GM23338 (cell line): ENCODE measurements at regions not wholly inside any gene's neighbourhood (a gene's known extent, or its start where the extent isn't known, plus 50 kb on each side); places are given as distances from the start of the nearest gene placed in this dataset.

ENCODE experiments used
- ATAC-seq: fragments of 200-7000 bp; cut with Tn5 transposase; 3 replicates; pipeline ENCODE4 v1.9.1; 2020
- DNase-seq: peaks from one replicate; pipeline ENCODE4 v3.0.0-alpha.2; 2015; ENCODE audit warnings: low spot score
- H2AFZ ChIP-seq: fragments of 200-600 bp; sonication (generic); 2 replicates; pipeline ENCODE4 v1.8.0; 2016; ENCODE audit warnings: antibody characterized with exemption, mild to moderate bottlenecking, moderate library complexity
- H3F3A ChIP-seq: fragments of 200-600 bp; sonication (generic); replicated peaks from 2 replicates; pipeline ENCODE4 v1.8.0; 2017; ENCODE audit warnings: antibody characterized with exemption, mixed run types, low read depth
- H3K27ac ChIP-seq: fragments of 200-600 bp; sonication (generic); 2 replicates; pipeline ENCODE4 v1.6.1; 2016; ENCODE audit warnings: low read depth
- H3K27me3 ChIP-seq: fragments of 200-600 bp; sonication (generic); 2 replicates; pipeline ENCODE4 v1.8.0; 2016; ENCODE audit warnings: mild to moderate bottlenecking, mixed run types, moderate library complexity; ENCODE audit not compliant: insufficient read depth
- H3K36me3 ChIP-seq: fragments of 200-600 bp; sonication (generic); 2 replicates; pipeline ENCODE4 v1.8.0; 2016; ENCODE audit warnings: mild to moderate bottlenecking; ENCODE audit not compliant: insufficient read depth
- H3K4me1 ChIP-seq: fragments of 200-600 bp; sonication (generic); 2 replicates; pipeline ENCODE4 v1.8.0; 2016; ENCODE audit warnings: mild to moderate bottlenecking, moderate library complexity; ENCODE audit not compliant: insufficient read depth
- H3K4me2 ChIP-seq: fragments of 200-600 bp; sonication (generic); 2 replicates; pipeline ENCODE4 v1.7.1; 2017; ENCODE audit warnings: mixed run types
- H3K4me3 ChIP-seq: fragments of 200-600 bp; sonication (generic); 2 replicates; pipeline ENCODE4 v1.6.1; 2016; ENCODE audit warnings: mixed run types
- H3K79me2 ChIP-seq: fragments of 200-600 bp; sonication (generic); replicated peaks from 2 replicates; pipeline ENCODE4 v1.8.0; 2017; ENCODE audit warnings: mild to moderate bottlenecking; ENCODE audit not compliant: insufficient read depth
- H3K9me2 ChIP-seq: fragments of 200-600 bp; sonication (generic); 2 replicates; pipeline ENCODE4 v1.8.0; 2017; ENCODE audit not compliant: insufficient read depth
- H4K20me1 ChIP-seq: fragments of 200-600 bp; sonication (generic); replicated peaks from 2 replicates; pipeline ENCODE4 v1.8.0; 2017; ENCODE audit warnings: mild to moderate bottlenecking; ENCODE audit not compliant: insufficient read depth
- H3K27ac Mint-ChIP-seq: 2 replicates; pipeline ENCODE4 v1.8.0; 2020; ENCODE audit warnings: inconsistent platforms, mild to moderate bottlenecking, moderate library complexity, mixed read lengths
- H3K27me3 Mint-ChIP-seq: 3 replicates; pipeline ENCODE4 v1.8.0; 2022; ENCODE audit warnings: low read depth, mild to moderate bottlenecking, moderate library complexity, mixed read lengths, inconsistent platforms; ENCODE audit not compliant: insufficient read depth, poor library complexity
- H3K36me3 Mint-ChIP-seq: 3 replicates; pipeline ENCODE4 v1.8.0; 2021; ENCODE audit warnings: low read depth, mild to moderate bottlenecking, inconsistent platforms, moderate library complexity, mixed read lengths
- H3K4me1 Mint-ChIP-seq: 3 replicates; pipeline ENCODE4 v1.8.0; 2020; ENCODE audit warnings: mild to moderate bottlenecking, inconsistent platforms, mixed read lengths
- H3K4me3 Mint-ChIP-seq: 3 replicates; pipeline ENCODE4 v1.8.0; 2021; ENCODE audit warnings: moderate library complexity, mild to moderate bottlenecking, inconsistent platforms, mixed read lengths
- H3K9me3 Mint-ChIP-seq: 3 replicates; pipeline ENCODE4 v1.8.0; 2020; ENCODE audit warnings: moderate library complexity, mild to moderate bottlenecking, inconsistent platforms, mixed read lengths
- CREB1 ChIP-seq: fragments of 250-450 bp; sonication (Bioruptor Pico); IDR thresholded peaks from 2 replicates; pipeline ENCODE4 v1.5.0; 2020; ENCODE audit warnings: low read depth, mild to moderate bottlenecking, moderate library complexity
- EZH2phosphoT487 ChIP-seq: fragments of 200-600 bp; sonication (generic); IDR thresholded peaks from one replicate; pipeline ENCODE4 v1.8.1; 2018; ENCODE audit warnings: antibody characterized with exemption; ENCODE audit not compliant: unreplicated experiment
- NANOG ChIP-seq: IDR thresholded peaks from 2 replicates; pipeline ENCODE4 v1.6.1; 2016; ENCODE audit warnings: antibody characterized with exemption, borderline replicate concordance
- POLR2AphosphoS5 ChIP-seq: IDR thresholded peaks from 2 replicates; pipeline ENCODE4 v1.6.1; 2016; ENCODE audit warnings: antibody characterized with exemption, low read depth
- ZNF114 ChIP-seq: fragments of 250-450 bp; sonication (Bioruptor Pico); IDR thresholded peaks from 2 replicates; pipeline ENCODE4 v1.5.0; 2020; ENCODE audit warnings: mild to moderate bottlenecking, moderate library complexity
- ZNF331 ChIP-seq: fragments of 250-450 bp; sonication (Bioruptor Pico); IDR thresholded peaks from 2 replicates; pipeline ENCODE4 v1.5.0; 2020; ENCODE audit warnings: low read depth, mild to moderate bottlenecking, moderate library complexity
- TF ChIP-seq, protein P1 (sequence below): fragments of 250-450 bp; sonication (Bioruptor Pico); IDR thresholded peaks from 2 replicates; pipeline ENCODE4 v1.5.0; 2020; ENCODE audit warnings: mild to moderate bottlenecking, moderate library complexity

DNA sequence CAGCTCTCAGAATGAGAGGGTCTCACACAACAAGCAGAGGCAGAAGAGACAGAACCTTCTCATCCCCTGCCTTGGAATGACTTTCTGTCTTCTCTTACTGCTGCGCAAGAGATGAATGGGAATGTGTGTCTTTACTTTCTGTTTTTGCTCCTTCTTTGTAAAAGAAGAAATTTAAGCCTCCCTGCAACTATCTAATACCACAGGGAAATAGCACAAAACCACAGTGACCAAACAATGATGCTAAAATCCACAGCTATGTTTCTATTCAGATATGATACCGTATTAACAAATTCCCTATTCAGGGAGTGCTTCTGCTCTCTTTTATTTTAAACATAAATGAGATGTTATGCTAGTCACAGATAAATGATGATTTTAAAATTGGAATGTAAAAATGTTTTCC, 173.8 kb upstream of the RAI2 start:
- no peaks in the 10 kb centered on the region for H3K4me1 ChIP-seq
- H3F3A ChIP-seq, result no peaks in the 10 kb centered on the region
- no peak overlapping the region for H3K4me3 ChIP-seq
- H3K9me3 Mint-ChIP-seq, result no peaks in the 10 kb centered on the region
- DNase-seq, result no peak
- no peak overlapping the region for H2AFZ ChIP-seq
- TF ChIP-seq ZNF114, result no peak
- no peak for TF ChIP-seq POLR2AphosphoS5
- no peak for TF ChIP-seq EZH2phosphoT487
- no peak for TF ChIP-seq NANOG
- TF ChIP-seq CREB1 (CRISPR knock-in tag), result no peak
- TF ChIP-seq, protein P1, sequence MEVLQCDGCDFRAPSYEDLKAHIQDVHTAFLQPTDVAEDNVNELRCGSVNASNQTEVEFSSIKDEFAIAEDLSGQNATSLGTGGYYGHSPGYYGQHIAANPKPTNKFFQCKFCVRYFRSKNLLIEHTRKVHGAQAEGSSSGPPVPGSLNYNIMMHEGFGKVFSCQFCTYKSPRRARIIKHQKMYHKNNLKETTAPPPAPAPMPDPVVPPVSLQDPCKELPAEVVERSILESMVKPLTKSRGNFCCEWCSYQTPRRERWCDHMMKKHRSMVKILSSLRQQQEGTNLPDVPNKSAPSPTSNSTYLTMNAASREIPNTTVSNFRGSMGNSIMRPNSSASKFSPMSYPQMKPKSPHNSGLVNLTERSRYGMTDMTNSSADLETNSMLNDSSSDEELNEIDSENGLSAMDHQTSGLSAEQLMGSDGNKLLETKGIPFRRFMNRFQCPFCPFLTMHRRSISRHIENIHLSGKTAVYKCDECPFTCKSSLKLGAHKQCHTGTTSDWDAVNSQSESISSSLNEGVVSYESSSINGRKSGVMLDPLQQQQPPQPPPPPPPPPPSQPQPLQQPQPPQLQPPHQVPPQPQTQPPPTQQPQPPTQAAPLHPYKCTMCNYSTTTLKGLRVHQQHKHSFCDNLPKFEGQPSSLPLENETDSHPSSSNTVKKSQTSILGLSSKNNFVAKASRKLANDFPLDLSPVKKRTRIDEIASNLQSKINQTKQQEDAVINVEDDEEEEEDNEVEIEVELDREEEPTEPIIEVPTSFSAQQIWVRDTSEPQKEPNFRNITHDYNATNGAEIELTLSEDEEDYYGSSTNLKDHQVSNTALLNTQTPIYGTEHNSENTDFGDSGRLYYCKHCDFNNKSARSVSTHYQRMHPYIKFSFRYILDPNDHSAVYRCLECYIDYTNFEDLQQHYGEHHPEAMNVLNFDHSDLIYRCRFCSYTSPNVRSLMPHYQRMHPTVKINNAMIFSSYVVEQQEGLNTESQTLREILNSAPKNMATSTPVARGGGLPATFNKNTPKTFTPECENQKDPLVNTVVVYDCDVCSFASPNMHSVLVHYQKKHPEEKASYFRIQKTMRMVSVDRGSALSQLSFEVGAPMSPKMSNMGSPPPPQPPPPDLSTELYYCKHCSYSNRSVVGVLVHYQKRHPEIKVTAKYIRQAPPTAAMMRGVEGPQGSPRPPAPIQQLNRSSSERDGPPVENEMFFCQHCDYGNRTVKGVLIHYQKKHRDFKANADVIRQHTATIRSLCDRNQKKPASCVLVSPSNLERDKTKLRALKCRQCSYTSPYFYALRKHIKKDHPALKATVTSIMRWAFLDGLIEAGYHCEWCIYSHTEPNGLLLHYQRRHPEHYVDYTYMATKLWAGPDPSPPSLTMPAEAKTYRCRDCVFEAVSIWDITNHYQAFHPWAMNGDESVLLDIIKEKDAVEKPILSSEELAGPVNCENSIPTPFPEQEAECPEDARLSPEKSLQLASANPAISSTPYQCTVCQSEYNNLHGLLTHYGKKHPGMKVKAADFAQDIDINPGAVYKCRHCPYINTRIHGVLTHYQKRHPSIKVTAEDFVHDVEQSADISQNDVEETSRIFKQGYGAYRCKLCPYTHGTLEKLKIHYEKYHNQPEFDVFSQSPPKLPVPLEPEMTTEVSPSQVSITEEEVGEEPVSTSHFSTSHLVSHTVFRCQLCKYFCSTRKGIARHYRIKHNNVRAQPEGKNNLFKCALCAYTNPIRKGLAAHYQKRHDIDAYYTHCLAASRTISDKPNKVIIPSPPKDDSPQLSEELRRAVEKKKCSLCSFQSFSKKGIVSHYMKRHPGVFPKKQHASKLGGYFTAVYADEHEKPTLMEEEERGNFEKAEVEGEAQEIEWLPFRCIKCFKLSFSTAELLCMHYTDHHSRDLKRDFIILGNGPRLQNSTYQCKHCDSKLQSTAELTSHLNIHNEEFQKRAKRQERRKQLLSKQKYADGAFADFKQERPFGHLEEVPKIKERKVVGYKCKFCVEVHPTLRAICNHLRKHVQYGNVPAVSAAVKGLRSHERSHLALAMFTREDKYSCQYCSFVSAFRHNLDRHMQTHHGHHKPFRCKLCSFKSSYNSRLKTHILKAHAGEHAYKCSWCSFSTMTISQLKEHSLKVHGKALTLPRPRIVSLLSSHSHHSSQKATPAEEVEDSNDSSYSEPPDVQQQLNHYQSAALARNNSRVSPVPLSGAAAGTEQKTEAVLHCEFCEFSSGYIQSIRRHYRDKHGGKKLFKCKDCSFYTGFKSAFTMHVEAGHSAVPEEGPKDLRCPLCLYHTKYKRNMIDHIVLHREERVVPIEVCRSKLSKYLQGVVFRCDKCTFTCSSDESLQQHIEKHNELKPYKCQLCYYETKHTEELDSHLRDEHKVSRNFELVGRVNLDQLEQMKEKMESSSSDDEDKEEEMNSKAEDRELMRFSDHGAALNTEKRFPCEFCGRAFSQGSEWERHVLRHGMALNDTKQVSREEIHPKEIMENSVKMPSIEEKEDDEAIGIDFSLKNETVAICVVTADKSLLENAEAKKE (CRISPR knock-in tag), result no peak
- no peaks in the 10 kb centered on the region; the same call in 2 of the 3 replicates for H3K4me1 Mint-ChIP-seq
- no peaks in the 10 kb centered on the region; the same call in 1 of the 2 replicates for H4K20me1 ChIP-seq
- no peak overlapping the region for H3K4me2 ChIP-seq
- H3K27ac Mint-ChIP-seq, result no peak overlapping the region
- no peak for ATAC-seq
- no peak overlapping the region for H3K4me3 Mint-ChIP-seq
- no peaks in the 10 kb centered on the region for H3K79me2 ChIP-seq
- H3K27me3 Mint-ChIP-seq, result no peaks in the 10 kb centered on the region
- no peaks in the 10 kb centered on the region for H3K36me3 Mint-ChIP-seq
- no peaks in the 10 kb centered on the region for H3K36me3 ChIP-seq
- no peaks in the 10 kb centered on the region for H3K27me3 ChIP-seq
- H3K9me2 ChIP-seq, result no peaks in the 10 kb centered on the region
- H3K27ac ChIP-seq, result no peak overlapping the region

DNA sequence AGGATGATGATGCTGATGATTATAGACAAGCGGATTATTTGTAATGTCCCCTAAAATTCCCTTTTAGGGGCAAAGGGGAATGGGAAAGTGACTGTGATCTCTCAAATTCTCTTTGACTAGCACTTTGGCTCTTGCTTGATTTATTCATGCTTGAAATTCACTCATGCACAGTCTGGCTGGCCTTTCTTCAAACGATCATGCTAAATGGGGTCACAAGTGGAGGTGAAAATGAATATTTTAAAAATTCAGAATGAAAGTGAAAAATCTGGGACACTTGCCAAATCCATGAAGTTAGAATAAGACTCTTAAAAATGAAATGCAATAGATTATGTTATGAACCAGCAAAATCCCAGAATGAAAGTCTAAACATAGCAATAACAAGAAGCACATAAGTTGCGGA, 173.4 kb upstream of the RAI2 start:
- Mint-ChIP-seq H3K9me3 (no peaks in the 10 kb centered on the region), H3K27me3 (no peaks in the 10 kb centered on the region), H3K4me3 (no peak overlapping the region), H3K36me3 (no peaks in the 10 kb centered on the region), H3K27ac (no peak overlapping the region), H3K4me1 (no peaks in the 10 kb centered on the region; the same call in 2 of the 3 replicates)
- no peaks in the 10 kb centered on the region for H3K27me3 ChIP-seq
- H3K4me3 ChIP-seq, result no peak overlapping the region
- H4K20me1 ChIP-seq, result no peaks in the 10 kb centered on the region
- no peaks in the 10 kb centered on the region for H3K79me2 ChIP-seq
- no peaks in the 10 kb centered on the region for H3F3A ChIP-seq
- H3K9me2 ChIP-seq, result no peaks in the 10 kb centered on the region
- no peak overlapping the region for H3K27ac ChIP-seq
- DNase-seq, result no peak
- no peak for ATAC-seq
- H3K4me2 ChIP-seq, result no peak overlapping the region
- H3K36me3 ChIP-seq, result no peaks in the 10 kb centered on the region
- no peak overlapping the region for H2AFZ ChIP-seq
- H3K4me1 ChIP-seq, result no peaks in the 10 kb centered on the region
- TF ChIP-seq, protein P1 (CRISPR knock-in tag), result no peak
- TF ChIP-seq ZNF114, result no peak
- no peak for TF ChIP-seq NANOG
- TF ChIP-seq POLR2AphosphoS5, result no peak
- no peak for TF ChIP-seq CREB1 (CRISPR knock-in tag)
- no peak for TF ChIP-seq ZNF331 (CRISPR knock-in tag)
